ENCODE measurements at regions not wholly inside any gene's neighbourhood (a gene's known extent, or its start where the extent isn't known, plus 50 kb on each side); places are given as distances from the start of the nearest gene placed in this dataset.
"Not testable (repeated sequence)": the region's sequence is repeated elsewhere in the genome, so short reads cannot be mapped to it uniquely, and the experiment has no call there.

- ChIA-PET POLR2A (ENCODE audit: unreplicated experiment) (interaction anchor here (0.7 kb wide), 1 partner anchor 72 kb away, joined by 4 read pairs; no protein-coding TSS in a partner anchor), CTCF (no interaction called here)
- H3K27me3 ChIP-seq (ENCODE audit: insufficient read depth, low read depth), result no peaks in the 10 kb centered on the region
- no peaks in the 10 kb centered on the region for H3F3A ChIP-seq (ENCODE audit: insufficient read depth, low read depth)
- H3K4me3 ChIP-seq, result no peak overlapping the region
- H2AFZ ChIP-seq, result no peak overlapping the region
- BruUV-seq (replicated peaks), result no TSS peak
- no peaks in the 10 kb centered on the region for H3K36me3 ChIP-seq (ENCODE audit: low read depth)
- peaks cover 5% of the 10 kb centered on the region for H3K9me3 ChIP-seq (ENCODE audit: insufficient read depth, low read depth)
- no peaks in the 10 kb centered on the region for H3K4me1 ChIP-seq (replicated peaks; ENCODE audit: insufficient read depth)
- H3K79me2 ChIP-seq (ENCODE audit: low read depth), result no peaks in the 10 kb centered on the region
- TF ChIP-seq EZH2 (IDR thresholded peaks at IDR 0.05; ENCODE audit: low read depth), result no peak
- TF ChIP-seq, protein P1, sequence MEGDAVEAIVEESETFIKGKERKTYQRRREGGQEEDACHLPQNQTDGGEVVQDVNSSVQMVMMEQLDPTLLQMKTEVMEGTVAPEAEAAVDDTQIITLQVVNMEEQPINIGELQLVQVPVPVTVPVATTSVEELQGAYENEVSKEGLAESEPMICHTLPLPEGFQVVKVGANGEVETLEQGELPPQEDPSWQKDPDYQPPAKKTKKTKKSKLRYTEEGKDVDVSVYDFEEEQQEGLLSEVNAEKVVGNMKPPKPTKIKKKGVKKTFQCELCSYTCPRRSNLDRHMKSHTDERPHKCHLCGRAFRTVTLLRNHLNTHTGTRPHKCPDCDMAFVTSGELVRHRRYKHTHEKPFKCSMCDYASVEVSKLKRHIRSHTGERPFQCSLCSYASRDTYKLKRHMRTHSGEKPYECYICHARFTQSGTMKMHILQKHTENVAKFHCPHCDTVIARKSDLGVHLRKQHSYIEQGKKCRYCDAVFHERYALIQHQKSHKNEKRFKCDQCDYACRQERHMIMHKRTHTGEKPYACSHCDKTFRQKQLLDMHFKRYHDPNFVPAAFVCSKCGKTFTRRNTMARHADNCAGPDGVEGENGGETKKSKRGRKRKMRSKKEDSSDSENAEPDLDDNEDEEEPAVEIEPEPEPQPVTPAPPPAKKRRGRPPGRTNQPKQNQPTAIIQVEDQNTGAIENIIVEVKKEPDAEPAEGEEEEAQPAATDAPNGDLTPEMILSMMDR (conservative IDR thresholded peaks at IDR 0.05), result no peak
- intact Hi-C loops (cut with micrococcal nuclease; ENCODE audit: unreplicated experiment), result no loop called here
- no peaks in the 10 kb centered on the region for H4K20me1 ChIP-seq (ENCODE audit: insufficient read depth)
- H3K27ac ChIP-seq, result no peak overlapping the region
- H3K9me2 ChIP-seq (ENCODE audit: insufficient read depth), result no peaks in the 10 kb centered on the region
- H3K4me2 ChIP-seq, result no peak overlapping the region
- DNase-seq, result no peak
Measured at GRCh38 chr12:68984796-68985573, 52.0 kb upstream of the CPM start.

DNA sequence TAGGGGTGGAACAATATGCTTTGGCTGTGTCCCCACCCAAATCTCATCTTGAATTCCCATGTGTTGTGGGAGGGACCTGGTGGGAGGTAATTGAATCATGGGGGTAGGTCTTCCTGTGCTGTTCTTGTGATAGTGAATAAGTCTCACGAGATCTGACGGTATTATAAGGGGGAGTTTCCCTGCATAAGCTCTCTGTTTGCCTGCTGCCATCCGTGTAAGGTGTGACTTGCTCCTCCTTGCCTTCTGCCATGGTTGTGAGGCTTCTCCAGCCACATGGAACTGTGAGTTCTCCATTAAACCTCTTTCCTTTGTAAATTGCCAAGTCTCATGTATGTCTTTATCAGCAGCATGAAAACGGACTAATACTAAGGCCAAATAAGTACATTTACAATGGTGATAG is 64.6 kb upstream of the CPM start:
- H2AFZ ChIP-seq; H3F3A ChIP-seq (ENCODE audit: insufficient read depth, low read depth); H3K4me1 ChIP-seq (replicated peaks; ENCODE audit: insufficient read depth); H3K79me2 ChIP-seq (ENCODE audit: low read depth); H3K9me2 ChIP-seq (ENCODE audit: insufficient read depth); POLR2A ChIA-PET (ENCODE audit: unreplicated experiment); CTCF ChIA-PET; H3K4me3 ChIP-seq; H3K9me3 ChIP-seq (ENCODE audit: insufficient read depth, low read depth); H3K4me2 ChIP-seq; H3K27ac ChIP-seq; H3K27me3 ChIP-seq (ENCODE audit: insufficient read depth, low read depth); BruUV-seq (replicated peaks); H4K20me1 ChIP-seq (ENCODE audit: insufficient read depth); DNase-seq; H3K36me3 ChIP-seq (ENCODE audit: low read depth); intact Hi-C loops (cut with micrococcal nuclease; ENCODE audit: unreplicated experiment): not testable (repeated sequence)

GRCh38 chr12:68998041-68998440 is 65.1 kb upstream of the CPM start:
- Histone ChIP-seq H3K36me3 (ENCODE audit: low read depth) (no peaks in the 10 kb centered on the region), H3K79me2 (ENCODE audit: low read depth) (no peaks in the 10 kb centered on the region), H3K4me1 (replicated peaks; ENCODE audit: insufficient read depth) (no peaks in the 10 kb centered on the region), H3K9me2 (ENCODE audit: insufficient read depth) (no peaks in the 10 kb centered on the region), H3F3A (ENCODE audit: insufficient read depth, low read depth) (no peaks in the 10 kb centered on the region), H3K9me3 (ENCODE audit: insufficient read depth, low read depth) (0 out of 2 replicates have a peak, but pooled peaks cover 9% of the 10 kb centered on the region), H3K4me3 (no peak overlapping the region), H3K27me3 (ENCODE audit: insufficient read depth, low read depth) (no peaks in the 10 kb centered on the region), H3K4me2 (no peak overlapping the region), H4K20me1 (ENCODE audit: insufficient read depth) (no peaks in the 10 kb centered on the region), H2AFZ (no peak overlapping the region), H3K27ac (no peak overlapping the region)
- no TSS peak for BruUV-seq (replicated peaks)
- POLR2A ChIA-PET (ENCODE audit: unreplicated experiment), result no interaction called here
- intact Hi-C loops (cut with micrococcal nuclease; ENCODE audit: unreplicated experiment), result no loop called here
- CTCF ChIA-PET, result no interaction called here
- TF ChIP-seq, protein P1 (conservative IDR thresholded peaks at IDR 0.05), result no peak
- no peak for TF ChIP-seq EZH2 (IDR thresholded peaks at IDR 0.05; ENCODE audit: low read depth)
- DNase-seq, result no peak

GRCh38 chr12:69000074-69000473 is 67.1 kb upstream of the CPM start:
- ChIA-PET CTCF (no interaction called here), POLR2A (ENCODE audit: unreplicated experiment) (no interaction called here)
- no peaks in the 10 kb centered on the region for H3K4me1 ChIP-seq (replicated peaks; ENCODE audit: insufficient read depth)
- H3K36me3 ChIP-seq (ENCODE audit: low read depth), result no peaks in the 10 kb centered on the region
- no peaks in the 10 kb centered on the region for H3K79me2 ChIP-seq (ENCODE audit: low read depth)
- intact Hi-C loops (cut with micrococcal nuclease; ENCODE audit: unreplicated experiment), result no loop called here
- TF ChIP-seq, protein P1 (conservative IDR thresholded peaks at IDR 0.05), result no peak
- TF ChIP-seq EZH2 (IDR thresholded peaks at IDR 0.05; ENCODE audit: low read depth), result no peak
- no peaks in the 10 kb centered on the region for H3K27me3 ChIP-seq (ENCODE audit: insufficient read depth, low read depth)
- H2AFZ ChIP-seq, result no peak overlapping the region
- BruUV-seq (replicated peaks), result no TSS peak
- no peaks in the 10 kb centered on the region for H3K9me2 ChIP-seq (ENCODE audit: insufficient read depth)
- no peak for DNase-seq
- no peak overlapping the region for H3K4me2 ChIP-seq
- no peaks in the 10 kb centered on the region for H3F3A ChIP-seq (ENCODE audit: insufficient read depth, low read depth)
- no peak overlapping the region for H3K4me3 ChIP-seq
- H3K27ac ChIP-seq, result no peak overlapping the region
- 0 out of 2 replicates have a peak, but pooled peaks cover 9% of the 10 kb centered on the region for H3K9me3 ChIP-seq (ENCODE audit: insufficient read depth, low read depth)
- no peaks in the 10 kb centered on the region for H4K20me1 ChIP-seq (ENCODE audit: insufficient read depth)

Data from PC-9 (cell line).